ENCODE measurements at regions not wholly inside any gene's neighbourhood (a gene's known extent, or its start where the extent isn't known, plus 50 kb on each side); places are given as distances from the start of the nearest gene placed in this dataset.
A peak's percentile ranks its signal among the peaks of the same experiment; 100 is the strongest.

DNA sequence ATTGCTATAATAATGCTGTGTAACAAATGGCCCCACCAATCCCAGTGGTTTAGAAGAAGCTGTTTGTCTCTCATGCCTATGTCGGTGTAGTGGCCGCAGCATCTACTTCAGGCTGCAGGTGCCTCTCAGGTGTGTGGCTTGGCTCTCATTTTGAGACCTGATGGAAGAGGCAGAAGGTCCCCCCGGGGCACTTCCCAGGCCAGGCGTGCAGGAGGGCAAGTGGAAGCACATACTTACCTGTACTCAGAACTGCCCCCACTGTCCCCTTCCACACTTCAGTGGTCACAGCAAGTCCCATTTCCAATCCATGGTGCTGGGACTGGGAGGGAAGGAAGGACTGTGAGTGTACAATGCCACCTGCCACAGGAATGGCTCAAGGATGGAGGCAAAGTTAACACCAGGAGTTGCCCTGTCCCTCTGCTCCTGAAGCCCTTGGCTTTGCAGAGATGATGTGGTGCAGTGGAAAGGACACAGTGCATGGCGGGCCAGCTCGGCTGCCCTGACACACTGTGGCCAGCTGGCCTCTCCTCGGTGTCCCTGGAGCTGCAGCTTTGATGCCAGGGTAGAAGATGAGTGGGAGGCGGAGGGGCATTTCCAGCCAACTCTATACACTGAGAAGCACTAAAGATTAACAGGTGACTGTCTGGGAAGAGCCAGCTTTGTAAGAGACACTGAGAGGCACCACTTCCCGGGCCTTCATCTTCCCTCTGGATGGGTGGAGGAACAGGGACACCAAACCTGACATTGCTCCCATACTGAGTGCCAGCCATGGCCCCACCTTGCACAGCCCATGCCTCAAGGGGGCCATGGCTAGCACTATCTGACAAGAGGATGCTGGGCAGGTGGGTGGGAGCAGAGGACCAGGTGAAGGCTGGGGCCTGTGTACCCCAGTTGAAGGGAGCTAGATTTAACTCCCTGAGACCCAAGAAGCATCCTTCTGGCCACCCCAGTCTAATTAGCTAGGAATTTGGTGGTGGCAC is 105.9 kb downstream of the METRNL start:
- no peak overlapping the region for H3K4me3 ChIP-seq (ENCODE audit: low read length in 3 of 3)
- no peak overlapping the region for H3K9ac ChIP-seq (ENCODE audit: low read depth in 1 of 3, low read length in 3 of 3)
- peaks cover 0 to 18% (median 10%) of the 10 kb centered on the region in 3 donors for H3K27me3 ChIP-seq (ENCODE audit: control insufficient read depth in 3 of 3, insufficient read depth in 3 of 3, low read length in 3 of 3)
- H3K9me3 ChIP-seq (ENCODE audit: control insufficient read depth in 3 of 3, low read length in 3 of 3) = peaks cover 4 to 7% (median 5%) of the 10 kb centered on the region in 3 donors
- no peaks in the 10 kb centered on the region for H3K36me3 ChIP-seq (ENCODE audit: control insufficient read depth in 3 of 3, insufficient read depth in 3 of 3, low read length in 3 of 3)
- peaks cover 0 to 14% (median 5%) of the 10 kb centered on the region in 3 donors for H3K4me1 ChIP-seq (ENCODE audit: control insufficient read depth in 3 of 3, insufficient read depth in 3 of 3, low read length in 3 of 3)
- H3K27ac ChIP-seq (ENCODE audit: low read depth, low read length) = no peak overlapping the region

DNA sequence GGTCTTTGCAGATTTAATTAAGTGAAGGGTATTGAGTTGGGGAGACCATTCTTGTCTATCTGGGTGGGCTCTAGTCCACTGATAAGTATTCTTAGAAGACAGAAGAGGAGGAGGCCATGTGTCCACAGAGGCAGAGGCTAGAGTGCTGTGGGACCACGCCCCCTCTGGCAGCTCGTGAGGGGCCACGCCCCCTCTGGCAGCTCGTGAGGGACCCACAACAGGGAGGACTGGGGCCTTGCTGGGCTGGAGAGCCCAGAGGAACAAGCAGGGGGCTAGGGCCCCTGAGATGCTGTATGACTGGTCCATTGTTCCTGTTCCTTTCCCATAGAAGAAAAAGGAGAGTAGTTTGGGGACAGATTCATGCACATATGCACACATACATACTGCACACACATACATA is 106.8 kb downstream of the METRNL start:
- no peaks in the 10 kb centered on the region for H3K36me3 ChIP-seq (ENCODE audit: control insufficient read depth in 3 of 3, insufficient read depth in 3 of 3, low read length in 3 of 3)
- H3K9ac ChIP-seq (ENCODE audit: low read depth in 1 of 3, low read length in 3 of 3) = no peak overlapping the region

DNA sequence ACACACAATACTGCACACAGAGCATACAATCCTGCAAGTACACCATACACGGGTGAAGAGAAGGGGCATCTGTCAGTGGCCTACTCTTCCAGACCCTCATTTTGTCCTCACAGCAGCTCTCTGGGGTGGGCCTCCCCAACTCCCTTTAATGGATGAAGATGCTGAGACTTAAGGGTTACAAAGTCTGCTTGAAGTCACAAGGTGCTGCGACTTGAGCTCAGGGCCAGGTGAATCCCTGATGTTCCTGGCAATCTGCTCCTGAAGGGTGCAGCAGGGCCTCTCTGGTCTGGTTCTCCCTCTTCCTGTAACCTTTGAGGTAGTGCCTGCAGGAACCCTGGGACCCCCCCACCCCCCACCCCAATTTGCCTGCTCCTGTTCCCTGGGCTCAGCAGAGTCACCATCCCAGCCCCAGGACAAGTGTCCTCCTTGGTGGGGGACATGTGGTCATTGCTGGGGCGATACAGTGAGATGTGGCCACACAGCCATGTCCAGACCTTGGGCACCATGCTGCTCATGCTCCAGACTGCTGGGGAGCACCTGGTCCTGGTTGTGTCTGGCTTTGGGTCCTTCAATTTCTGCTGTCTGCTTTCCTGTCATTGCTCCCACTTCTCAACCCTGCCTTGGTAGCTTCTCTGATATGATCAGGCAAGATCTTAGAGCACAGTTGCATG is 107.5 kb downstream of the METRNL start:
- Histone ChIP-seq H3K4me1 (ENCODE audit: control insufficient read depth in 3 of 3, insufficient read depth in 3 of 3, low read length in 3 of 3) (peaks cover under 1 to 14% (median 5%) of the 10 kb centered on the region in 3 donors), H3K27ac (ENCODE audit: low read depth, low read length) (no peak overlapping the region), H3K36me3 (ENCODE audit: control insufficient read depth in 3 of 3, insufficient read depth in 3 of 3, low read length in 3 of 3) (no peaks in the 10 kb centered on the region)

More for the DNA sequence above, 106.8 kb downstream of the METRNL start:
- H3K9me3 ChIP-seq (ENCODE audit: control insufficient read depth in 3 of 3, low read length in 3 of 3) = peaks cover 4 to 7% (median 5%) of the 10 kb centered on the region in 3 donors
- H3K4me1 ChIP-seq (ENCODE audit: control insufficient read depth in 3 of 3, insufficient read depth in 3 of 3, low read length in 3 of 3) = peaks cover 0 to 14% (median 5%) of the 10 kb centered on the region in 3 donors
- peaks cover 0 to 22% (median 10%) of the 10 kb centered on the region in 3 donors for H3K27me3 ChIP-seq (ENCODE audit: control insufficient read depth in 3 of 3, insufficient read depth in 3 of 3, low read length in 3 of 3)
- no peak overlapping the region for H3K4me3 ChIP-seq (ENCODE audit: low read length in 3 of 3)
- H3K27ac ChIP-seq (ENCODE audit: low read depth, low read length) = no peak overlapping the region

GRCh38 chr17:83187782-83188311 is 108.4 kb downstream of the METRNL start:
- H3K4me1 ChIP-seq (ENCODE audit: control insufficient read depth in 3 of 3, insufficient read depth in 3 of 3, low read length in 3 of 3) = peaks cover 4 to 12% (median 5%) of the 10 kb centered on the region in 3 donors

More for the DNA sequence above, 107.5 kb downstream of the METRNL start:
- Histone ChIP-seq H3K9me3 (ENCODE audit: control insufficient read depth in 3 of 3, low read length in 3 of 3) (peaks cover 4 to 7% (median 5%) of the 10 kb centered on the region in 3 donors), H3K4me3 (ENCODE audit: low read length in 3 of 3) (no peak overlapping the region), H3K27me3 (ENCODE audit: control insufficient read depth in 3 of 3, insufficient read depth in 3 of 3, low read length in 3 of 3) (peaks cover 0 to 25% (median 10%) of the 10 kb centered on the region in 3 donors), H3K9ac (ENCODE audit: low read depth in 1 of 3, low read length in 3 of 3) (no peak overlapping the region)

DNA sequence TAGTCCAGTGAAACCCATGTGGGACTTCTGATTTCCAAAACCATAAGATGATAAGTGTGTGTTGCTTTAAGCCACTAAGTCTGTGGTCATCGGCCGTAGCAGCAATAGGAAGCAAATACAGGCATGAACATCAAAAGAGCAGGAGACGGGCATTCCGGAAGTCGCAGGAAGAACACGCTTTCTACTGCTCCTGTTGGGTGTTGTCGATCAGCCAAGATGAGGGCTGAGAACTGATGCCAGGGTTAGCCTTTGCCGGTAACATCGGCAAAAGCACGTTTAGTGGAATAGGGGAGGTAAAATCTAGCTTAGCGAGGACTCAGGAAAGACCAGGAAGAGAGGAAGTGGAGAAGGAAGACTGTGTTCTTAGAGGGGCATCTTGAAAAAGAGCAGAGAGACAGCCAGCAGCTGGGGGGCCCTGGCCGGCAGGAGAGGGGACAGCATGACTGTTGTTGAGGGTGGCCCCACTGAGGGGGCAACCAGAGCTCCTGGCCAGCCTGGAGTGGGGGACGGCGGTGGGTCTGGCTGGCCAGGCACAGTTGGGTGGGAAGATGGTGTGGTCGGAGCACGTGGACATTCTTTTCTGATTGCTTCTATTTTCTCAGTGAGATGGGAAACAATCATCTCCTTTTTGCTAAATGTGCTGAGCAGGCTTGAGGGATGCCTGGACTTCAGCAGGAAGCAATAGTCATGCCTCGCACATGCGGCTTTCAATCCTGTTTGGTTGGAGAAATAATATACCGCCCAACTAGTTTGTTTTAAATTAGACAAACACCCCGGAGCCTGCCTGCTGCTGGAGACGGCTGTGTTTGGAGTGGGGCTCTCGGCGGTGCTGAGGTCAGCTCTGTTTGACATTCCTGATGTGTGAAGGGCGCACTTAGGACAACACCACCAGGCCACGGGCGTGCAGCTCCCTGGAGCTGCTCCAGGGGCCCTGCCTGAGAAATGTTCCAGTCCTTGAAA is 109.9 kb downstream of the METRNL start:
- Histone ChIP-seq H3K9me3 (ENCODE audit: control insufficient read depth in 3 of 3, low read length in 3 of 3) (peaks cover 4 to 7% (median 5%) of the 10 kb centered on the region in 3 donors), H3K9ac (ENCODE audit: low read depth in 1 of 3, low read length in 3 of 3) (no peak overlapping the region), H3K36me3 (ENCODE audit: control insufficient read depth in 3 of 3, insufficient read depth in 3 of 3, low read length in 3 of 3) (no peaks in the 10 kb centered on the region), H3K27ac (ENCODE audit: low read depth, low read length) (peak overlapping the region; percentile 12), H3K4me3 (ENCODE audit: low read length in 3 of 3) (no peak overlapping the region), H3K27me3 (ENCODE audit: control insufficient read depth in 3 of 3, insufficient read depth in 3 of 3, low read length in 3 of 3) (peaks cover 0 to 35% (median 12%) of the 10 kb centered on the region in 3 donors), H3K4me1 (ENCODE audit: control insufficient read depth in 3 of 3, insufficient read depth in 3 of 3, low read length in 3 of 3) (peaks cover 6 to 8% (median 7%) of the 10 kb centered on the region in 3 donors)

More at GRCh38 chr17:83187782-83188311, 108.4 kb downstream of the METRNL start:
- H3K9me3 ChIP-seq (ENCODE audit: control insufficient read depth in 3 of 3, low read length in 3 of 3) = peaks cover 4 to 7% (median 5%) of the 10 kb centered on the region in 3 donors
- no peak overlapping the region for H3K4me3 ChIP-seq (ENCODE audit: low read length in 3 of 3)
- no peak overlapping the region for H3K9ac ChIP-seq (ENCODE audit: low read depth in 1 of 3, low read length in 3 of 3)
- no peaks in the 10 kb centered on the region for H3K36me3 ChIP-seq (ENCODE audit: control insufficient read depth in 3 of 3, insufficient read depth in 3 of 3, low read length in 3 of 3)
- peaks cover 0 to 30% (median 10%) of the 10 kb centered on the region in 3 donors for H3K27me3 ChIP-seq (ENCODE audit: control insufficient read depth in 3 of 3, insufficient read depth in 3 of 3, low read length in 3 of 3)
- no peak overlapping the region for H3K27ac ChIP-seq (ENCODE audit: low read depth, low read length)

DNA sequence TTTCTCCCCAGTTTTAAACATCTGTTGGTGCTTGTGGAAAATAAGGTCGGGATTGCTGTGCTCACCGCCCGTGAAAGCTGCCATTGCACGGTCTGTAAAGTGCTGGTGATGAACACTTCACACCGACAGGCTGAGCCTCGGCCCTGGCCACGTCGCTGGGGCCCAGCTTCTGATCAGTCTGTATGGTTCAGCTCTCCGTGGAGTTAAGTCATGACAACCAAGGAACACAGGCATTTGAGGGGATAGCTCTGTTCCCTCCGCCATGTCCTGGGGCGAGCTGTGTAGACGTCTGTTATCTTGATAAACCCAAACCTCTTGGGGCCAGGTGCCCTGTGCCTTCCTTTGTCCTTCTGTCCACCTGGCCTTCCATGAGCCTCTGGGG is 110.6 kb downstream of the METRNL start:
- H3K27ac ChIP-seq (ENCODE audit: low read depth, low read length) = peak overlapping the region; percentile 12
- peaks cover 0 to 38% (median 12%) of the 10 kb centered on the region in 3 donors for H3K27me3 ChIP-seq (ENCODE audit: control insufficient read depth in 3 of 3, insufficient read depth in 3 of 3, low read length in 3 of 3)
- no peak overlapping the region for H3K4me3 ChIP-seq (ENCODE audit: low read length in 3 of 3)
- H3K4me1 ChIP-seq (ENCODE audit: control insufficient read depth in 3 of 3, insufficient read depth in 3 of 3, low read length in 3 of 3) = peaks cover 8% of the 10 kb centered on the region in 3 donors
- no peaks in the 10 kb centered on the region for H3K36me3 ChIP-seq (ENCODE audit: control insufficient read depth in 3 of 3, insufficient read depth in 3 of 3, low read length in 3 of 3)
- H3K9ac ChIP-seq (ENCODE audit: low read depth in 1 of 3, low read length in 3 of 3) = no peak overlapping the region
- H3K9me3 ChIP-seq (ENCODE audit: control insufficient read depth in 3 of 3, low read length in 3 of 3) = peaks cover 3 to 7% (median 3%) of the 10 kb centered on the region in 3 donors

GRCh38 chr17:83190601-83191387 is 111.4 kb downstream of the METRNL start:
- Histone ChIP-seq H3K27ac (ENCODE audit: low read depth, low read length) (no peak overlapping the region), H3K9me3 (ENCODE audit: control insufficient read depth in 3 of 3, low read length in 3 of 3) (peaks cover 0 to 7% (median 0%) of the 10 kb centered on the region in 3 donors), H3K4me1 (ENCODE audit: control insufficient read depth in 3 of 3, insufficient read depth in 3 of 3, low read length in 3 of 3) (peaks cover 8 to 16% (median 16%) of the 10 kb centered on the region in 3 donors), H3K9ac (ENCODE audit: low read depth in 1 of 3, low read length in 3 of 3) (no peak overlapping the region), H3K36me3 (ENCODE audit: control insufficient read depth in 3 of 3, insufficient read depth in 3 of 3, low read length in 3 of 3) (no peaks in the 10 kb centered on the region), H3K27me3 (ENCODE audit: control insufficient read depth in 3 of 3, insufficient read depth in 3 of 3, low read length in 3 of 3) (peaks cover 0 to 34% (median 8%) of the 10 kb centered on the region in 3 donors), H3K4me3 (ENCODE audit: low read length in 3 of 3) (no peak overlapping the region)

DNA sequence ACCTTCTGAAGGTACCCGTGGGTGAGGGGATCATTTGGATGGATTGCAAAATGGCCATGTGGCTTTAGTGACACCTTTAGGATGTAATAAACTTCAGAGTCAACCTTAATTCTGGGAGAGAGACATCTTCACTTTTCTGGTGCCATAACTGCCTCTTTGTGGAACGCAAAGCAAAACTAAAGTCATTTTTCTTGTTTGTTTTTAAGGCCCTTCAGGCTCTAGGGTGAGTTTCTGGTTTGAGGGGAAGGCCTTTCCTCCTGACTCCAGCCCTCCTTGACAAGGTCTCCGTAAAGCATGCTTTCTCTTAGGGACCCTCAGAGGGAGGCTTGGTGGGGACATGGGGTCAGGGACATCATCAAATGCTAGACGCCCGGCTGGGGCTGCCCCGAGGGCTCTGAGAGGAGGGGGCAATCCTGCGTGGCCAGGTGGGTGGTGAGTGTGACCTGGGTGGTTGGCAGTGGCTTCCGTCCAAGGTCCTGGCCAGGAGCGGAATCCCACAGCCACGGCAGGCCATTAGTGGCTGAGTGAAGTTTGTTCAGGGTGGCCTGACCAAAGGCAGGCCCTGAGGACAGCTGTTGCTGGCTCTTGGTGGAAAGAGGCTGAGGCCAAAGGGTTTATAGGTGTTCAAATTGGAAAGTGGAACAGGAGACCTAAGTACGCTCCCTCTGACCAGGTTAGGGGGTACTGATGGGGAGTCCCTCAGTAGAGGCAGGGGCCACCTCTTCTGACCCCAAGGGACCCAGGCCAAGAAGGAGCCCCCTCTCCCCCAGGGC is 112.2 kb downstream of the METRNL start:
- Histone ChIP-seq H3K9ac (ENCODE audit: low read depth in 1 of 3, low read length in 3 of 3) (no peak overlapping the region), H3K36me3 (ENCODE audit: control insufficient read depth in 3 of 3, insufficient read depth in 3 of 3, low read length in 3 of 3) (no peaks in the 10 kb centered on the region), H3K9me3 (ENCODE audit: control insufficient read depth in 3 of 3, low read length in 3 of 3) (peaks cover 0 to 7% (median 0%) of the 10 kb centered on the region in 3 donors), H3K4me1 (ENCODE audit: control insufficient read depth in 3 of 3, insufficient read depth in 3 of 3, low read length in 3 of 3) (peaks cover 14 to 24% (median 23%) of the 10 kb centered on the region in 3 donors), H3K27ac (ENCODE audit: low read depth, low read length) (no peak overlapping the region), H3K4me3 (ENCODE audit: low read length in 3 of 3) (no peak overlapping the region), H3K27me3 (ENCODE audit: control insufficient read depth in 3 of 3, insufficient read depth in 3 of 3, low read length in 3 of 3) (peaks cover 0 to 40% (median 8%) of the 10 kb centered on the region in 3 donors)

Data from skeletal muscle tissue (tissue), 3 donors.